ENCODE measurements at regions not wholly inside any gene's neighbourhood (a gene's known extent, or its start where the extent isn't known, plus 50 kb on each side); places are given as distances from the start of the nearest gene placed in this dataset.

DNA sequence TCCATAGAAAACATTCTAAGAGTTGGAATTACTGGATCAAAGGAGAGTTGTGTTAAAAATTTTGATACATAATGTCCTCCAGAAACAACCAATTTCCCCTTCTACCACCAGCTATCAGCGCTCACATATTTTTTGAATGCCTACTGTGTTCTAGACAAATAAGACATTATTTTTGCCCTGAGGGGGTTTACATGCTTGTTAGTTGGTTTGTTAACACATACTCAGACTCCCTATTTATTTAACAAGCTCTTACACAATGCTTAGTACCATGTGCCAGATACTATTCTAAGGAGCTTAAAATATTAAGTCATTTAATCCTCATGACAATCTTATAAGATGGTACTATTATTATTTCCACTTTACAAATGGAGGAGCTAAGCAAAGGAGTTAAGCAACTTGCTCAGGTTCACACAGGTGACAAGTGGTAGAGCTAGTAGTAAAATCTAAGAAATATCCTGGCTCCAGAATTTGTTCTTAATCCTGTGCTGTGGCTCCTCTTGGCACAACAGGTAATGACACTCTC, 194.2 kb downstream of the UTP18 start:
- TF ChIP-seq, protein P1, sequence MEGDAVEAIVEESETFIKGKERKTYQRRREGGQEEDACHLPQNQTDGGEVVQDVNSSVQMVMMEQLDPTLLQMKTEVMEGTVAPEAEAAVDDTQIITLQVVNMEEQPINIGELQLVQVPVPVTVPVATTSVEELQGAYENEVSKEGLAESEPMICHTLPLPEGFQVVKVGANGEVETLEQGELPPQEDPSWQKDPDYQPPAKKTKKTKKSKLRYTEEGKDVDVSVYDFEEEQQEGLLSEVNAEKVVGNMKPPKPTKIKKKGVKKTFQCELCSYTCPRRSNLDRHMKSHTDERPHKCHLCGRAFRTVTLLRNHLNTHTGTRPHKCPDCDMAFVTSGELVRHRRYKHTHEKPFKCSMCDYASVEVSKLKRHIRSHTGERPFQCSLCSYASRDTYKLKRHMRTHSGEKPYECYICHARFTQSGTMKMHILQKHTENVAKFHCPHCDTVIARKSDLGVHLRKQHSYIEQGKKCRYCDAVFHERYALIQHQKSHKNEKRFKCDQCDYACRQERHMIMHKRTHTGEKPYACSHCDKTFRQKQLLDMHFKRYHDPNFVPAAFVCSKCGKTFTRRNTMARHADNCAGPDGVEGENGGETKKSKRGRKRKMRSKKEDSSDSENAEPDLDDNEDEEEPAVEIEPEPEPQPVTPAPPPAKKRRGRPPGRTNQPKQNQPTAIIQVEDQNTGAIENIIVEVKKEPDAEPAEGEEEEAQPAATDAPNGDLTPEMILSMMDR (IDR thresholded peaks at IDR 0.05) = no peak
- TF ChIP-seq POLR2A (IDR thresholded peaks at IDR 0.05; ENCODE audit: low read depth) (no peak), POLR2AphosphoS5 (IDR thresholded peaks at IDR 0.05) (no peak)

Measured in esophagus muscularis mucosa (tissue), 3 donors.